ENCODE measurements at regions not wholly inside any gene's neighbourhood (a gene's known extent, or its start where the extent isn't known, plus 50 kb on each side); places are given as distances from the start of the nearest gene placed in this dataset.

GRCh38 chr22:48138427-48138826 is 1376.0 kb downstream of the TBC1D22A start:
- Histone ChIP-seq H3K27me3 (ENCODE audit: insufficient read depth, poor library complexity, severe bottlenecking) (no peaks in the 10 kb centered on the region), H3K4me3 (replicated peaks; ENCODE audit: insufficient read depth, low read length) (no peak overlapping the region), H3K27ac (replicated peaks) (no peak overlapping the region)
- TF ChIP-seq CTCF (IDR thresholded peaks at IDR 0.05; ENCODE audit: insufficient read depth, low read length), result no peak
- no peak for TF ChIP-seq REST (IDR thresholded peaks at IDR 0.05; ENCODE audit: insufficient replicate concordance, low read depth)
- no peak for TF ChIP-seq SPI1 (IDR thresholded peaks at IDR 0.05; ENCODE audit: borderline replicate concordance, low read depth)
- no peak for TF ChIP-seq POLR2AphosphoS5 (IDR thresholded peaks at IDR 0.05; ENCODE audit: low read depth)
- TF ChIP-seq GABPA (IDR thresholded peaks at IDR 0.05; ENCODE audit: low read depth), result no peak
- no peak for DNase-seq (ENCODE audit: low read depth in 1 of 2, low spot score in 1 of 2)

GRCh38 chr22:48137640-48138039 is 1375.2 kb downstream of the TBC1D22A start:
- TF ChIP-seq REST (IDR thresholded peaks at IDR 0.05; ENCODE audit: insufficient replicate concordance, low read depth), result no peak
- no peak for TF ChIP-seq SPI1 (IDR thresholded peaks at IDR 0.05; ENCODE audit: borderline replicate concordance, low read depth)
- no peak for TF ChIP-seq POLR2AphosphoS5 (IDR thresholded peaks at IDR 0.05; ENCODE audit: low read depth)
- TF ChIP-seq GABPA (IDR thresholded peaks at IDR 0.05; ENCODE audit: low read depth), result no peak
- TF ChIP-seq CTCF (IDR thresholded peaks at IDR 0.05; ENCODE audit: insufficient read depth, low read length), result no peak
- no peaks in the 10 kb centered on the region for H3K27me3 ChIP-seq (ENCODE audit: insufficient read depth, poor library complexity, severe bottlenecking)
- H3K27ac ChIP-seq (replicated peaks), result no peak overlapping the region
- no peak overlapping the region for H3K4me3 ChIP-seq (replicated peaks; ENCODE audit: insufficient read depth, low read length)
- no peak for DNase-seq (ENCODE audit: low read depth in 1 of 2, low spot score in 1 of 2)

- Histone ChIP-seq H3K27ac (replicated peaks) (no peak overlapping the region), H3K4me3 (replicated peaks; ENCODE audit: insufficient read depth, low read length) (no peak overlapping the region), H3K27me3 (ENCODE audit: insufficient read depth, poor library complexity, severe bottlenecking) (no peaks in the 10 kb centered on the region)
- no peak for DNase-seq (ENCODE audit: low read depth in 1 of 2, low spot score in 1 of 2)
- TF ChIP-seq REST (IDR thresholded peaks at IDR 0.05; ENCODE audit: insufficient replicate concordance, low read depth), result no peak
- TF ChIP-seq POLR2AphosphoS5 (IDR thresholded peaks at IDR 0.05; ENCODE audit: low read depth), result no peak
Measured at GRCh38 chr22:48135592-48135991, 1373.1 kb downstream of the TBC1D22A start.

GRCh38 chr22:48125416-48125815 is 1363.0 kb downstream of the TBC1D22A start:
- no peak overlapping the region for H3K27ac ChIP-seq (replicated peaks)
- DNase-seq (ENCODE audit: low read depth in 1 of 2, low spot score in 1 of 2), result no peak
- TF ChIP-seq REST (IDR thresholded peaks at IDR 0.05; ENCODE audit: insufficient replicate concordance, low read depth), result no peak
- no peak overlapping the region for H3K4me3 ChIP-seq (replicated peaks; ENCODE audit: insufficient read depth, low read length)
- no peaks in the 10 kb centered on the region for H3K27me3 ChIP-seq (ENCODE audit: insufficient read depth, poor library complexity, severe bottlenecking)

Data from HL-60 (cell line).